DMS53 (cell line): ENCODE measurements at regions not wholly inside any gene's neighbourhood (a gene's known extent, or its start where the extent isn't known, plus 50 kb on each side); places are given as distances from the start of the nearest gene placed in this dataset.

Experiments used
- DNase-seq: peaks from one replicate; lab custom pipeline; 2025; lab: John Stamatoyannopoulos, UW

- DNase-seq: no peak
These were observed 198.5 kb downstream of the ADGRG6 start for GRCh38 chr6:142500250-142500786.

- no peak for DNase-seq
These were observed 200.0 kb downstream of the ADGRG6 start for GRCh38 chr6:142501795-142502194.

- DNase-seq: no peak
These were observed 205.3 kb downstream of the ADGRG6 start for GRCh38 chr6:142507065-142507464.

GRCh38 chr6:142510211-142510610 lies 208.4 kb downstream of the ADGRG6 start:
- DNase-seq: no peak

GRCh38 chr6:142518126-142518525 lies 216.3 kb downstream of the ADGRG6 start:
- DNase-seq: no peak

- no peak for DNase-seq
These were observed 217.0 kb downstream of the ADGRG6 start for GRCh38 chr6:142518761-142519160.

GRCh38 chr6:142521791-142522190 lies 220.0 kb downstream of the ADGRG6 start:
- DNase-seq: no peak

GRCh38 chr6:142523515-142524375 lies 221.9 kb downstream of the ADGRG6 start:
- DNase-seq: no peak

- DNase-seq: peak; percentile 34
These were observed 228.8 kb downstream of the ADGRG6 start for GRCh38 chr6:142530566-142530965.

- no peak for DNase-seq
These were observed 229.9 kb downstream of the ADGRG6 start for GRCh38 chr6:142531727-142532126.

- no peak for DNase-seq
These were observed 232.3 kb downstream of the ADGRG6 start for GRCh38 chr6:142534076-142534475.

GRCh38 chr6:142534484-142534883 lies 232.7 kb downstream of the ADGRG6 start:
- DNase-seq: no peak

- DNase-seq: peak; percentile 69
These were observed 236.0 kb downstream of the ADGRG6 start for GRCh38 chr6:142537612-142538478.

GRCh38 chr6:142542704-142543233 lies 241.0 kb downstream of the ADGRG6 start:
- no peak for DNase-seq

GRCh38 chr6:142543606-142544005 lies 241.8 kb downstream of the ADGRG6 start:
- no peak for DNase-seq

GRCh38 chr6:142544199-142544838 lies 242.5 kb downstream of the ADGRG6 start:
- no peak for DNase-seq

GRCh38 chr6:142545147-142545546 lies 243.3 kb downstream of the ADGRG6 start:
- no peak for DNase-seq

- DNase-seq: peak; percentile 3
These were observed 246.8 kb downstream of the ADGRG6 start for GRCh38 chr6:142548566-142548965.

- DNase-seq: no peak
These were observed 248.7 kb downstream of the ADGRG6 start for GRCh38 chr6:142550310-142551063.

GRCh38 chr6:142551274-142551811 lies 249.5 kb downstream of the ADGRG6 start:
- no peak for DNase-seq

- DNase-seq: no peak
These were observed 257.0 kb downstream of the ADGRG6 start for GRCh38 chr6:142558786-142559185.
